GM12878 (cell line): ENCODE measurements at regions not wholly inside any gene's neighbourhood (a gene's known extent, or its start where the extent isn't known, plus 50 kb on each side); places are given as distances from the start of the nearest gene placed in this dataset.

Experiments used
- ATAC-seq: fragments of 200-7000 bp; cut with Tn5 transposase; 3 replicates; pipeline ENCODE4 v1.9.1; 2020; ENCODE audit warnings: mild to moderate bottlenecking, moderate library complexity
- BruUV-seq: library from RNA; stranded (reverse); fragments of 400-500 nt; replicated peaks from 2 replicates; lab custom pipeline; 2021; lab: Mats Ljungman, UMichigan
- CTCF ChIA-PET: fragments of 300-600 bp; sonication (Branson Sonifier 250); formaldehyde crosslinking; extraction: SDS; loops from one replicate; lab custom pipeline; 2021; ENCODE audit warnings: inconsistent platforms; lab: Yijun Ruan, JAX
- POLR2A ChIA-PET: fragments of 350-600 bp; formaldehyde crosslinking; extraction: SDS; loops from one replicate; lab custom pipeline; 2021; ENCODE audit warnings: inconsistent platforms; lab: Charles Lee
- RAD21 ChIA-PET: fragments of 300-600 bp; sonication (Branson Sonifier 250); formaldehyde crosslinking; loops from one replicate; lab custom pipeline; 2023; ENCODE audit warnings: antibody characterized with exemption; ENCODE audit not compliant: unreplicated experiment; lab: Charles Lee
- SMC1A ChIA-PET: fragments of 300-600 bp; sonication (Branson Sonifier 250); formaldehyde crosslinking; loops from one replicate; lab custom pipeline; 2023; ENCODE audit not compliant: unreplicated experiment, uncharacterized antibody; lab: Charles Lee
- DNase-seq: peaks from one replicate; pipeline ENCODE4 v3.0.0-alpha.2; 2011; ENCODE audit warnings: low read depth, low spot score
- FAIRE-seq: peaks from 3 replicates; lab custom pipeline; 2011; peaks lifted over from hg19 to GRCh38; lab: Jason Lieb, UNC
- H2AFZ ChIP-seq: 2 replicates; pipeline ENCODE4 v1.6.0; 2011; ENCODE audit warnings: low read depth, low read length, control low read depth; ENCODE audit not compliant: control insufficient read depth
- H3K27ac ChIP-seq: 2 replicates; pipeline ENCODE4 v1.5.1; 2011; ENCODE audit warnings: control low read depth; ENCODE audit not compliant: control insufficient read depth, insufficient read depth
- H3K27me3 ChIP-seq, 2 experiments: replicated peaks in 1 of 2; 2 replicates each; pipeline versions ENCODE4 v1.6.0 to v1.6.1; 2011; ENCODE audit warnings: low read length in 1 of 2; ENCODE audit not compliant: control insufficient read depth in 2 of 2, insufficient read depth in 2 of 2
- H3K36me3 ChIP-seq, 2 experiments: 2 replicates each; pipeline ENCODE4 v1.5.1; 2011; ENCODE audit warnings: low read length in 1 of 2; ENCODE audit not compliant: control insufficient read depth in 2 of 2, insufficient read depth in 2 of 2
- H3K4me1 ChIP-seq: 2 replicates; pipeline ENCODE4 v1.6.1; 2011; ENCODE audit warnings: mild to moderate bottlenecking, low read length, moderate library complexity, mixed read lengths; ENCODE audit not compliant: control insufficient read depth, insufficient read depth
- H3K4me2 ChIP-seq: 2 replicates; pipeline ENCODE4 v1.6.0; 2011; ENCODE audit warnings: control low read depth; ENCODE audit not compliant: control insufficient read depth, insufficient read depth
- H3K4me3 ChIP-seq: fragments of 200-600 bp; sonication (generic); 2 replicates; pipeline ENCODE4 v1.5.1; 2016
- H3K79me2 ChIP-seq: 2 replicates; pipeline ENCODE4 v1.6.0; 2011; ENCODE audit warnings: low read length; ENCODE audit not compliant: control insufficient read depth, insufficient read depth
- H3K9ac ChIP-seq: 2 replicates; pipeline ENCODE4 v1.8.0; 2011; ENCODE audit warnings: low read length, control low read depth, mixed read lengths; ENCODE audit not compliant: control insufficient read depth, insufficient read depth
- H3K9me3 ChIP-seq: replicated peaks from 3 replicates; pipeline ENCODE4 v1.5.1; 2011; ENCODE audit warnings: mild to moderate bottlenecking, low read length; ENCODE audit not compliant: control insufficient read depth, insufficient read depth
- H4K20me1 ChIP-seq: 2 replicates; pipeline ENCODE4 v1.6.0; 2011; ENCODE audit not compliant: control insufficient read depth, insufficient read depth
- CREB1 ChIP-seq: IDR thresholded peaks from 2 replicates; pipeline ENCODE4 v1.6.1; 2012; ENCODE audit warnings: low read depth, mild to moderate bottlenecking, inconsistent platforms
- EZH2 ChIP-seq: IDR thresholded peaks from 2 replicates; pipeline ENCODE4 v1.6.1; 2012; ENCODE audit warnings: low read depth, mild to moderate bottlenecking, control low read depth, inconsistent platforms, low read length, borderline replicate concordance; ENCODE audit not compliant: control insufficient read depth
- KAT2A ChIP-seq: conservative IDR thresholded peaks from 2 replicates; pipeline ENCODE4 v1.6.1; 2011; ENCODE audit warnings: low read depth, low read length; ENCODE audit not compliant: control insufficient read depth
- KLF5 ChIP-seq: fragments of 450-650 bp; IDR thresholded peaks from 2 replicates; pipeline ENCODE4 v1.6.1; 2014; ENCODE audit warnings: mild to moderate bottlenecking; ENCODE audit not compliant: partially characterized antibody
- NFXL1 ChIP-seq: fragments of 450-650 bp; IDR thresholded peaks from 2 replicates; pipeline ENCODE4 v1.6.1; 2017; ENCODE audit warnings: antibody characterized with exemption, mild to moderate bottlenecking, borderline replicate concordance
- NFYA ChIP-seq: IDR thresholded peaks from 2 replicates; pipeline ENCODE4 v1.6.1; 2011; ENCODE audit warnings: low read depth, mild to moderate bottlenecking, low read length, improper control_type of control experiment, borderline replicate concordance
- RAD51 ChIP-seq: fragments of 450-650 bp; IDR thresholded peaks from 2 replicates; pipeline ENCODE4 v1.6.1; 2016; ENCODE audit warnings: moderate library complexity, mild to moderate bottlenecking, inconsistent platforms
- RB1 ChIP-seq: fragments of 450-650 bp; formaldehyde crosslinking; IDR thresholded peaks from 2 replicates; pipeline ENCODE4 v1.6.1; 2017; ENCODE audit warnings: mild to moderate bottlenecking, borderline replicate concordance
- SRF ChIP-seq, 2 experiments: IDR thresholded peaks; 2 replicates each; pipeline ENCODE4 v1.6.1; 2011; ENCODE audit warnings: low read depth in 2 of 2, low read length in 2 of 2, mild to moderate bottlenecking in 1 of 2, moderate library complexity in 1 of 2
- STAT1 ChIP-seq: fragments of 450-650 bp; conservative IDR thresholded peaks from 2 replicates; pipeline ENCODE4 v1.6.1; 2014; ENCODE audit warnings: antibody characterized with exemption, mild to moderate bottlenecking
- TARDBP ChIP-seq: IDR thresholded peaks from 2 replicates; pipeline ENCODE4 v1.6.1; 2016; ENCODE audit warnings: borderline replicate concordance
- TCF12 ChIP-seq: IDR thresholded peaks from 2 replicates; pipeline ENCODE4 v1.6.1; 2011; ENCODE audit warnings: low read depth, mild to moderate bottlenecking, low read length
- TCF3 ChIP-seq: IDR thresholded peaks from 2 replicates; pipeline ENCODE4 v1.6.1; 2012; ENCODE audit warnings: low read depth, mild to moderate bottlenecking, low read length, borderline replicate concordance; ENCODE audit not compliant: insufficient read depth
- WGBS: methylation state at CpG from one replicate; pipeline ENCODE4 v1.1.6; 2016; ENCODE audit warnings: low lambda C conversion rate; ENCODE audit not compliant: insufficient replicate concordance, insufficient coverage; ENCODE audit errors: missing lambda C conversion rate; 5-methylcytosine and 5-hydroxymethylcytosine counted together
- in situ Hi-C: fragments of 300-500 bp; cut with MboI; formaldehyde crosslinking; loops from 9 replicates; pipeline ENCODE4 v1.14.3; 2018; ENCODE audit warnings: mixed read lengths
- intact Hi-C: fragments of 100-400 bp; cut with micrococcal nuclease; formaldehyde crosslinking; loops from one replicate; pipeline ENCODE4 v1.14.2; 2022; ENCODE audit not compliant: unreplicated experiment
- TF ChIP-seq, protein P1 (sequence below): fragments of 450-650 bp; IDR thresholded peaks from 2 replicates; pipeline ENCODE4 v1.6.1; 2016; ENCODE audit warnings: mild to moderate bottlenecking, moderate library complexity, borderline replicate concordance
- TF ChIP-seq, protein P2 (sequence below): fragments of 450-650 bp; IDR thresholded peaks from 2 replicates; pipeline ENCODE4 v1.6.1; 2017; ENCODE audit warnings: mild to moderate bottlenecking, low read depth, inconsistent platforms; ENCODE audit not compliant: poor library complexity, severe bottlenecking

DNA sequence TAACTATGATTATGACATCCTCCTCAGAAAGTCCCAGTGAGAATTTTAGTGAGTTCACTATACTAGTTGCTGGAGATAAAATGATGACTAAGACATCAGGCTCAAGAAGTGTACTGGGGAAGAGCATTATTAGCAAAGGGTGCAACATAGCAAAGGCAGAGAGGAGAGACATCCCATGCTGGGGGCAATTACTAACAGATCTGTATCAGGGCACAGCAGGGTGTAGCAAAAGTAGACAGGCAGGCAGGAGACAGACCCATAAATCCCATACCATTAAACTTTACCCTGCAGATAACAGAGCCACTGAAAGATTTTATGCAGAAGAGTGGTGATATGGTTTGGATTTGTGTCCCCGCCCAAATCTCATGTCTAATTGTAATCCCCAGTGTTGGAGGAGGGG, 161.7 kb downstream of the SP3 start (continued):
- TF ChIP-seq NFYA (no peak), TCF12 (no peak), TCF3 (no peak), EZH2 (no peak), CREB1 (no peak), STAT1 (no peak), SRF (IDR thresholded peaks at IDR 0.05; ENCODE audit: low read depth in 2 of 2, low read length in 2 of 2) (no peak), RAD51 (no peak)
- TF ChIP-seq, protein P1, sequence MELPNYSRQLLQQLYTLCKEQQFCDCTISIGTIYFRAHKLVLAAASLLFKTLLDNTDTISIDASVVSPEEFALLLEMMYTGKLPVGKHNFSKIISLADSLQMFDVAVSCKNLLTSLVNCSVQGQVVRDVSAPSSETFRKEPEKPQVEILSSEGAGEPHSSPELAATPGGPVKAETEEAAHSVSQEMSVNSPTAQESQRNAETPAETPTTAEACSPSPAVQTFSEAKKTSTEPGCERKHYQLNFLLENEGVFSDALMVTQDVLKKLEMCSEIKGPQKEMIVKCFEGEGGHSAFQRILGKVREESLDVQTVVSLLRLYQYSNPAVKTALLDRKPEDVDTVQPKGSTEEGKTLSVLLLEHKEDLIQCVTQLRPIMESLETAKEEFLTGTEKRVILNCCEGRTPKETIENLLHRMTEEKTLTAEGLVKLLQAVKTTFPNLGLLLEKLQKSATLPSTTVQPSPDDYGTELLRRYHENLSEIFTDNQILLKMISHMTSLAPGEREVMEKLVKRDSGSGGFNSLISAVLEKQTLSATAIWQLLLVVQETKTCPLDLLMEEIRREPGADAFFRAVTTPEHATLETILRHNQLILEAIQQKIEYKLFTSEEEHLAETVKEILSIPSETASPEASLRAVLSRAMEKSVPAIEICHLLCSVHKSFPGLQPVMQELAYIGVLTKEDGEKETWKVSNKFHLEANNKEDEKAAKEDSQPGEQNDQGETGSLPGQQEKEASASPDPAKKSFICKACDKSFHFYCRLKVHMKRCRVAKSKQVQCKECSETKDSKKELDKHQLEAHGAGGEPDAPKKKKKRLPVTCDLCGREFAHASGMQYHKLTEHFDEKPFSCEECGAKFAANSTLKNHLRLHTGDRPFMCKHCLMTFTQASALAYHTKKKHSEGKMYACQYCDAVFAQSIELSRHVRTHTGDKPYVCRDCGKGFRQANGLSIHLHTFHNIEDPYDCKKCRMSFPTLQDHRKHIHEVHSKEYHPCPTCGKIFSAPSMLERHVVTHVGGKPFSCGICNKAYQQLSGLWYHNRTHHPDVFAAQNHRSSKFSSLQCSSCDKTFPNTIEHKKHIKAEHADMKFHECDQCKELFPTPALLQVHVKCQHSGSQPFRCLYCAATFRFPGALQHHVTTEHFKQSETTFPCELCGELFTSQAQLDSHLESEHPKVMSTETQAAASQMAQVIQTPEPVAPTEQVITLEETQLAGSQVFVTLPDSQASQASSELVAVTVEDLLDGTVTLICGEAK = no peak

DNA sequence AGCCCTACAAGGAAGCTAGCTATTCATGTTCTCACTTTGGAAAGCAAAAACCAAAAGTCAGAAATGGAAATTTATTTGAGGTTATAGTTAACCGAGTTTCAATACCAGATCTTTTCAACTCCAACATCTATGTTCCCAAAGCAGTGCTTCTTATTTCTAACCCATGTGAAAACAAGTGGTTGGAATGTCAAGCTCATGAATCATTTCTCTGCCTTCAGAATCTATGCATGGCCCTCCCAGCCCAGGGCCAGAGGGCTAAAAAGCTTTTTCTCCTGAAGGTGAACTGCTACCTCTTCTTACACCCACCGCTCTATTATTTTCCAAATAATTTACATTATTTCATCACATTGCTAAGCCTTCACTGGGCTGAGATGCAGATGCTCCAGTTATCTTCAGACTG, 158.4 kb downstream of the SP3 start:
- Histone ChIP-seq H3K9me3 (no peaks in the 10 kb centered on the region), H3K27me3 (no peaks in the 10 kb centered on the region), H3K4me1 (no peaks in the 10 kb centered on the region), H3K79me2 (no peaks in the 10 kb centered on the region), H3K27ac (no peak overlapping the region), H2AFZ (no peak overlapping the region), H3K4me3 (no peak overlapping the region), H4K20me1 (no peaks in the 10 kb centered on the region), H3K4me2 (no peak overlapping the region), H3K36me3 (no peaks in the 10 kb centered on the region), H3K9ac (no peak overlapping the region)
- ChIA-PET POLR2A (no interaction called here), RAD21 (no interaction called here), SMC1A (no interaction called here), CTCF (interaction anchor here (0.8 kb wide), 1 partner anchor 42 kb away, joined by 4 read pairs; no protein-coding TSS in a partner anchor)
- in situ Hi-C loops = no loop called here
- BruUV-seq = no TSS peak
- TF ChIP-seq, protein P2, sequence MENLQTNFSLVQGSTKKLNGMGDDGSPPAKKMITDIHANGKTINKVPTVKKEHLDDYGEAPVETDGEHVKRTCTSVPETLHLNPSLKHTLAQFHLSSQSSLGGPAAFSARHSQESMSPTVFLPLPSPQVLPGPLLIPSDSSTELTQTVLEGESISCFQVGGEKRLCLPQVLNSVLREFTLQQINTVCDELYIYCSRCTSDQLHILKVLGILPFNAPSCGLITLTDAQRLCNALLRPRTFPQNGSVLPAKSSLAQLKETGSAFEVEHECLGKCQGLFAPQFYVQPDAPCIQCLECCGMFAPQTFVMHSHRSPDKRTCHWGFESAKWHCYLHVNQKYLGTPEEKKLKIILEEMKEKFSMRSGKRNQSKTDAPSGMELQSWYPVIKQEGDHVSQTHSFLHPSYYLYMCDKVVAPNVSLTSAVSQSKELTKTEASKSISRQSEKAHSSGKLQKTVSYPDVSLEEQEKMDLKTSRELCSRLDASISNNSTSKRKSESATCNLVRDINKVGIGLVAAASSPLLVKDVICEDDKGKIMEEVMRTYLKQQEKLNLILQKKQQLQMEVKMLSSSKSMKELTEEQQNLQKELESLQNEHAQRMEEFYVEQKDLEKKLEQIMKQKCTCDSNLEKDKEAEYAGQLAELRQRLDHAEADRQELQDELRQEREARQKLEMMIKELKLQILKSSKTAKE = no peak
- TF ChIP-seq KAT2A (no peak), KLF5 (no peak), NFXL1 (no peak), TARDBP (no peak), TCF12 (no peak), RB1 (no peak)
- ATAC-seq (no peak), DNase-seq (no peak), FAIRE-seq (no peak)
- intact Hi-C loops = no loop called here
- WGBS = 28% methylated on average over 2 of the region's 2 CpGs
